ENCODE measurements at regions not wholly inside any gene's neighbourhood (a gene's known extent, or its start where the extent isn't known, plus 50 kb on each side); places are given as distances from the start of the nearest gene placed in this dataset.

DNA sequence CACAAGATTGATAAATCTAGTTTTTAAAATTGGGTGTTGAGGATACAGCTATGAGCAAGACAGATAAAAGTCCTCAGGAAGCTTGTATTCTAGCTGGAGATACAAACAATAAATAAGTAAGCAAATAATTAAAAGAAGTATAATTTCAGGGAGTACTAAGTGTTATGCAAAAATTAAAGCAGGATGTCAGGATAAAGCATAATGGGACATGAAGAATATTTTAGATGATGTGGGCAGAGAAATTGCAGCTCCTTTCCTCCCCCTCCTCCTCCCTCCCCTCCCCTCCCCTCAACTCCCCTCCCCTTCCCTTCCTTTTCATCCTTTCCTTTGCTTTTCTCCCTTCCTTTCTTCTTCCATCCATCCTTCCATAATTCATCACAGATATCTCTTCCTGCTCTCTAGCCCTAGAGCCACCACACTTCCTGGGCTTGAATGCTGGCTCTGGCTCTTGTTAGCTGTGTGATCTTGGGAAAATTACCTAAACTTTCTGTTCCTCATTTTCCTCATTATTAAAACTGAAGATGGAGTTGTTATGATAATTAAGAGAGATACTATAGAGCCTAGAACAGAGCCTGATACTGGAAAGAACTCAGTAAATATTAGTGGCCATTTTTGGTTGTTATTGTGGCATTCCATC, 323.9 kb downstream of the AACS start:
- TF ChIP-seq, protein P1, sequence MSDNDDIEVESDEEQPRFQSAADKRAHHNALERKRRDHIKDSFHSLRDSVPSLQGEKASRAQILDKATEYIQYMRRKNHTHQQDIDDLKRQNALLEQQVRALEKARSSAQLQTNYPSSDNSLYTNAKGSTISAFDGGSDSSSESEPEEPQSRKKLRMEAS (IDR thresholded peaks at IDR 0.05): no peak
- TF ChIP-seq YY1 (IDR thresholded peaks at IDR 0.05; ENCODE audit: low read depth): no peak
- TF ChIP-seq, protein P2, sequence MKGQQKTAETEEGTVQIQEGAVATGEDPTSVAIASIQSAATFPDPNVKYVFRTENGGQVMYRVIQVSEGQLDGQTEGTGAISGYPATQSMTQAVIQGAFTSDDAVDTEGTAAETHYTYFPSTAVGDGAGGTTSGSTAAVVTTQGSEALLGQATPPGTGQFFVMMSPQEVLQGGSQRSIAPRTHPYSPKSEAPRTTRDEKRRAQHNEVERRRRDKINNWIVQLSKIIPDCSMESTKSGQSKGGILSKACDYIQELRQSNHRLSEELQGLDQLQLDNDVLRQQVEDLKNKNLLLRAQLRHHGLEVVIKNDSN (IDR thresholded peaks at IDR 0.05): no peak
- TF ChIP-seq ZBTB7A (IDR thresholded peaks at IDR 0.05; ENCODE audit: low read depth): no peak
- TF ChIP-seq CREB1 (IDR thresholded peaks at IDR 0.05; ENCODE audit: low read depth): no peak
- TF ChIP-seq TAF1 (IDR thresholded peaks at IDR 0.05; ENCODE audit: low read depth): no peak
- no peak for TF ChIP-seq EGR1 (IDR thresholded peaks at IDR 0.05)
- TF ChIP-seq, protein P3, sequence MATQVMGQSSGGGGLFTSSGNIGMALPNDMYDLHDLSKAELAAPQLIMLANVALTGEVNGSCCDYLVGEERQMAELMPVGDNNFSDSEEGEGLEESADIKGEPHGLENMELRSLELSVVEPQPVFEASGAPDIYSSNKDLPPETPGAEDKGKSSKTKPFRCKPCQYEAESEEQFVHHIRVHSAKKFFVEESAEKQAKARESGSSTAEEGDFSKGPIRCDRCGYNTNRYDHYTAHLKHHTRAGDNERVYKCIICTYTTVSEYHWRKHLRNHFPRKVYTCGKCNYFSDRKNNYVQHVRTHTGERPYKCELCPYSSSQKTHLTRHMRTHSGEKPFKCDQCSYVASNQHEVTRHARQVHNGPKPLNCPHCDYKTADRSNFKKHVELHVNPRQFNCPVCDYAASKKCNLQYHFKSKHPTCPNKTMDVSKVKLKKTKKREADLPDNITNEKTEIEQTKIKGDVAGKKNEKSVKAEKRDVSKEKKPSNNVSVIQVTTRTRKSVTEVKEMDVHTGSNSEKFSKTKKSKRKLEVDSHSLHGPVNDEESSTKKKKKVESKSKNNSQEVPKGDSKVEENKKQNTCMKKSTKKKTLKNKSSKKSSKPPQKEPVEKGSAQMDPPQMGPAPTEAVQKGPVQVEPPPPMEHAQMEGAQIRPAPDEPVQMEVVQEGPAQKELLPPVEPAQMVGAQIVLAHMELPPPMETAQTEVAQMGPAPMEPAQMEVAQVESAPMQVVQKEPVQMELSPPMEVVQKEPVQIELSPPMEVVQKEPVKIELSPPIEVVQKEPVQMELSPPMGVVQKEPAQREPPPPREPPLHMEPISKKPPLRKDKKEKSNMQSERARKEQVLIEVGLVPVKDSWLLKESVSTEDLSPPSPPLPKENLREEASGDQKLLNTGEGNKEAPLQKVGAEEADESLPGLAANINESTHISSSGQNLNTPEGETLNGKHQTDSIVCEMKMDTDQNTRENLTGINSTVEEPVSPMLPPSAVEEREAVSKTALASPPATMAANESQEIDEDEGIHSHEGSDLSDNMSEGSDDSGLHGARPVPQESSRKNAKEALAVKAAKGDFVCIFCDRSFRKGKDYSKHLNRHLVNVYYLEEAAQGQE (IDR thresholded peaks at IDR 0.05; ENCODE audit: low read depth): no peak
- no peak for TF ChIP-seq EP300 (IDR thresholded peaks at IDR 0.05; ENCODE audit: borderline replicate concordance)
- TF ChIP-seq TCF12 (IDR thresholded peaks at IDR 0.05; ENCODE audit: low read depth): no peak
